B cell (primary cell): ENCODE measurements at regions not wholly inside any gene's neighbourhood (a gene's known extent, or its start where the extent isn't known, plus 50 kb on each side); places are given as distances from the start of the nearest gene placed in this dataset.

Source experiments
- ATAC-seq: fragments of 200-7000 bp; cut with Tn5 transposase; one replicate; pipeline ENCODE4 v1.10.0; 2021; ENCODE audit warnings: low read depth, mild to moderate bottlenecking, moderate number of reproducible peaks, moderate library complexity
- CTCF ChIA-PET: fragments of 350-600 bp; sonication (Branson Sonifier 250); formaldehyde crosslinking; loops from one replicate; lab custom pipeline; 2021; ENCODE audit warnings: antibody characterized with exemption, inconsistent platforms; lab: Charles Lee
- POLR2A ChIA-PET: fragments of 350-600 bp; sonication (Branson Sonifier 250); formaldehyde crosslinking; loops from one replicate; lab custom pipeline; 2021; ENCODE audit warnings: antibody characterized with exemption; lab: Charles Lee
- DNase-seq: peaks from one replicate; pipeline ENCODE4 v3.0.0; 2013
- H2AFZ ChIP-seq: 2 replicates; pipeline ENCODE4 v1.6.1; 2012; ENCODE audit warnings: mild to moderate bottlenecking, low read depth, low read length; ENCODE audit not compliant: insufficient read depth, poor library complexity, severe bottlenecking
- H3K27ac ChIP-seq, 2 donors: 1 replicate in 1 of 2; 2 replicates in 1 of 2; pipeline ENCODE4 v1.5.1; 2012 to 2013; ENCODE audit warnings: low read length in 2 of 2, mild to moderate bottlenecking in 2 of 2, moderate library complexity in 1 of 2
- H3K27me3 ChIP-seq, 4 experiments: fragments of 200-600 bp in 1 of 4; sonication (generic) in 1 of 4; replicated peaks in 1 of 4; 1 replicate in 2 of 4; 2 replicates in 2 of 4; pipeline versions ENCODE4 v1.6.1 to v1.7.0; 2013 to 2016; ENCODE audit warnings: low read length in 3 of 4, mild to moderate bottlenecking in 2 of 4, mixed read lengths in 1 of 4, moderate library complexity in 1 of 4; ENCODE audit not compliant: insufficient read depth in 4 of 4, control insufficient read depth in 3 of 4; ENCODE audit errors: control extremely low read depth in 1 of 4
- H3K36me3 ChIP-seq, 2 experiments: replicated peaks in 1 of 2; 1 replicate in 1 of 2; 2 replicates in 1 of 2; pipeline versions ENCODE4 v1.6.1 to v1.7.1; 2013; ENCODE audit warnings: low read length in 1 of 2; ENCODE audit not compliant: insufficient read depth in 2 of 2, control insufficient read depth in 1 of 2; ENCODE audit errors: control extremely low read depth in 1 of 2, extremely low read depth in 1 of 2
- H3K4me1 ChIP-seq, 2 donors: fragments of 200-600 bp in 1 of 2; sonication (generic) in 1 of 2; 1 replicate in 1 of 2; 2 replicates in 1 of 2; pipeline versions ENCODE4 v1.5.1 to v1.6.1; 2013 to 2017; ENCODE audit warnings: low read length in 2 of 2; ENCODE audit not compliant: control insufficient read depth in 2 of 2, insufficient read depth in 2 of 2
- H3K4me2 ChIP-seq: replicated peaks from 2 replicates; pipeline ENCODE3; 2012; ENCODE audit warnings: mild to moderate bottlenecking, low read depth, low read length; ENCODE audit not compliant: poor library complexity, severe bottlenecking
- H3K4me3 ChIP-seq, 5 experiments: fragments of 200-600 bp in 1 of 5; sonication (generic) in 1 of 5; 1 replicate in 3 of 5; 2 replicates in 2 of 5; pipeline versions ENCODE4 v1.5.1 to v1.7.0; 2011 to 2016; ENCODE audit warnings: low read length in 4 of 5, mild to moderate bottlenecking in 4 of 5, low read depth in 2 of 5, control low read depth in 1 of 5, moderate library complexity in 1 of 5; ENCODE audit not compliant: insufficient read depth in 1 of 5; ENCODE audit errors: control extremely low read depth in 1 of 5, extremely low read depth in 1 of 5
- H3K79me2 ChIP-seq: fragments of 200-600 bp; sonication (generic); one replicate; pipeline ENCODE4 v1.6.0; 2016; ENCODE audit warnings: low read length; ENCODE audit not compliant: control insufficient read depth, insufficient read depth
- H3K9ac ChIP-seq: fragments of 200-600 bp; sonication (generic); 2 replicates; pipeline ENCODE4 v1.6.1; 2017; ENCODE audit warnings: mild to moderate bottlenecking, low read length, moderate library complexity
- H3K9me3 ChIP-seq, 3 donors: one replicate each; pipeline versions ENCODE4 v1.6.1 to v1.7.1; 2013; ENCODE audit warnings: low read length in 2 of 3; ENCODE audit not compliant: control insufficient read depth in 2 of 3, insufficient read depth in 1 of 3; ENCODE audit errors: control extremely low read depth in 1 of 3
- H4K20me1 ChIP-seq: 2 replicates; pipeline ENCODE4 v1.6.0; 2012; ENCODE audit warnings: mild to moderate bottlenecking, low read length; ENCODE audit not compliant: insufficient read depth, control insufficient read depth, poor library complexity, severe bottlenecking
- H3K27ac Mint-ChIP-seq: one replicate; pipeline ENCODE4 v1.8.0; 2021; ENCODE audit warnings: mixed read lengths
- H3K27me3 Mint-ChIP-seq: one replicate; pipeline ENCODE4 v1.8.0; 2021; ENCODE audit warnings: mixed read lengths
- H3K4me1 Mint-ChIP-seq: one replicate; pipeline ENCODE4 v1.8.0; 2021; ENCODE audit warnings: mixed read lengths
- H3K4me3 Mint-ChIP-seq: one replicate; pipeline ENCODE4 v1.8.0; 2021; ENCODE audit warnings: mixed read lengths
- H3K9me3 Mint-ChIP-seq: one replicate; pipeline ENCODE4 v1.8.0; 2022; ENCODE audit warnings: mixed read lengths; ENCODE audit not compliant: insufficient read depth
- CTCF ChIP-seq: fragments of 200-600 bp; IDR thresholded peaks from one replicate; pipeline ENCODE4 v1.8.0; 2022; ENCODE audit warnings: antibody characterized with exemption, mild to moderate bottlenecking
- EZH2 ChIP-seq: IDR thresholded peaks from 2 replicates; pipeline ENCODE4 v1.6.1; 2012; ENCODE audit warnings: borderline replicate concordance, low read depth, mild to moderate bottlenecking, moderate library complexity, low read length; ENCODE audit not compliant: insufficient read depth, poor library complexity, severe bottlenecking
- WGBS: methylation state at CpG from one replicate; pipeline ENCODE4 v1.1.5; 2013; ENCODE audit warnings: missing lambda C conversion rate; ENCODE audit not compliant: insufficient coverage; 5-methylcytosine and 5-hydroxymethylcytosine counted together
- intact Hi-C: fragments of 100-400 bp; cut with micrococcal nuclease; formaldehyde crosslinking; loops from one replicate; pipeline ENCODE4 v1.10.0; 2022

DNA sequence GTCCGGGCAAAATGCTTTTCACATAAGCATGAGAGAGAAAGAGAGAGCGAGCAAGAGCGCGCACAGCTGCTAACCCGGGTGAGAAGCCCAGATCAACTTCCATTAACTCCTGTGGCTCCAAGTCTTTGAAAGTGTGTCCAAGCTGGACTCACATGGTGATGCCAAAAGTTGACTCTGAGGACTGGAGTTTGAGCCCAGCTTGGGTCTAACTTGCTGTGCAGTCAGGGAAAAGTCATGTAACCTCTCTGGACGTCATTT, 357.2 kb upstream of the SULF2 start:
- Histone ChIP-seq H3K4me2 (no peak overlapping the region), H3K27ac (no peak overlapping the region), H3K9me3 (peaks cover 0 to 26% (median 4%) of the 10 kb centered on the region in 3 donors), H3K36me3 (no peaks in the 10 kb centered on the region), H2AFZ (no peak overlapping the region), H3K27me3 (peaks cover 0 to 12% (median 4%) of the 10 kb centered on the region in 4 experiments), H3K4me3 (no peak overlapping the region), H3K9ac (no peak overlapping the region), H3K79me2 (no peaks in the 10 kb centered on the region), H3K4me1 (no peaks in the 10 kb centered on the region), H4K20me1 (no peaks in the 10 kb centered on the region)
- CTCF ChIA-PET, result no interaction called here
- peaks cover 8% of the 10 kb centered on the region for H3K9me3 Mint-ChIP-seq
- no peak for TF ChIP-seq CTCF
- TF ChIP-seq EZH2, result no peak
- intact Hi-C loops, result no loop called here
- DNase-seq (no peak), ATAC-seq (no peak)
- POLR2A ChIA-PET, result no interaction called here
- H3K27me3 Mint-ChIP-seq, result peaks cover 45% of the 10 kb centered on the region
- WGBS, result 93% methylated on average over 6 of the region's 6 CpGs
- no peak overlapping the region for H3K4me3 Mint-ChIP-seq
- no peaks in the 10 kb centered on the region for H3K4me1 Mint-ChIP-seq
- H3K27ac Mint-ChIP-seq, result no peak overlapping the region

DNA sequence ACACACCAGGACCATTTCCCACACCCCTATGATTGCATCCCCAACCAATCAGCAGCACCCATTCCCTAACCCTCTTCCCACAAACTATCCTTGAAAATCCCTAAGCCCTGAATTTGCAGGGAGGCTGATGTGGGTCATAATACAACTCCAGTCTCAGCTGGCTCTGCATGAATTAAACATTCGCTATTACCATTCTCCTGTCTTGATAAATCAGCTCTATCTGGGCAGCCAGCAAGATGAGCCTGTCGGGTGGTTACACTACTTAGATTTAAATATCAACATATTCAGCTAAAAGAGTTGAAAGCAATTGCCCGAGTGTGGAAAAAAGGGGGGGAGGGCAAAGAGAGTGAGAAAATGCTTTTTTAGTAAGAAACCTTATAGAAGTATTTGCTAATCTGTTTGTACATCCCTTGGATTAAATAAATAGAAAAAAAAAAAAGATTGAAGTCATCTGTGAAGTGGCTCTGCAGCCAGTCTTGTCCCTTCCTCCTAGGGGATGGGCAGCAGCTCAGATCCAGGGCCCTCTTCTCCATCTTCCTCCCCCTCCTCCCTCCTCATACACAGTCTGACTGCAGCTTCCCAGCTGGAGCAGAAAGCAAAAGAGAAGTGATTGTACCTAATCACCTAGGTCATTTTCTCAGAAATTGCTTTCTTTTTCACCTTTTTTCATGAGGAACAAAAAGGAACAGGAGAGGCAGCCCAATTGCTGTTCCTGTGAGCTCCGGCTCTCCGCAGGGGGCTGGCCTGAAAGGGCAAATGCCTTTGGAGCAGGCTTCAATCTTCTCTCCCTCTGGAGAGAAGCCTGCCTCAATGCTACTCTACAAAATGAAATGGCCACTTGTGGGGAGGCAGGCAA, 356.6 kb upstream of the SULF2 start:
- Histone ChIP-seq H3K9me3 (peaks cover 0 to 26% (median 4%) of the 10 kb centered on the region in 3 donors), H2AFZ (no peak overlapping the region), H3K4me2 (no peak overlapping the region), H3K27ac (no peak overlapping the region), H3K4me3 (no peak overlapping the region), H3K36me3 (no peaks in the 10 kb centered on the region), H3K4me1 (no peaks in the 10 kb centered on the region), H4K20me1 (no peaks in the 10 kb centered on the region), H3K27me3 (peaks cover 0 to 12% (median 4%) of the 10 kb centered on the region in 4 experiments), H3K79me2 (no peaks in the 10 kb centered on the region), H3K9ac (no peak overlapping the region)
- DNase-seq, result no peak
- Mint-ChIP-seq H3K9me3 (peaks cover 8% of the 10 kb centered on the region), H3K4me3 (no peak overlapping the region), H3K27ac (no peak overlapping the region), H3K27me3 (peaks cover 42% of the 10 kb centered on the region), H3K4me1 (no peaks in the 10 kb centered on the region)
- intact Hi-C loops, result no loop called here
- ChIA-PET POLR2A (no interaction called here), CTCF (no interaction called here)
- no peak for ATAC-seq
- WGBS, result 72% methylated on average over 3 of the region's 5 CpGs
- TF ChIP-seq EZH2 (no peak), CTCF (no peak)
